Muscle of leg (tissue), 3 donors: ENCODE measurements at regions not wholly inside any gene's neighbourhood (a gene's known extent, or its start where the extent isn't known, plus 50 kb on each side); places are given as distances from the start of the nearest gene placed in this dataset.
"Not testable (repeated sequence)": the region's sequence is repeated elsewhere in the genome, so short reads cannot be mapped to it uniquely, and the experiment has no call there.

Experiments used
- DNase-seq: peaks from one replicate; pipeline ENCODE4 v3.0.0; 2013
- H3K27ac ChIP-seq: one replicate; pipeline ENCODE4 v1.5.1; 2013; ENCODE audit warnings: mild to moderate bottlenecking, low read length, control low read depth
- H3K27me3 ChIP-seq: one replicate; pipeline ENCODE4 v1.6.1; 2013; ENCODE audit warnings: low read length; ENCODE audit not compliant: control insufficient read depth, insufficient read depth
- H3K36me3 ChIP-seq: one replicate; pipeline ENCODE4 v1.6.1; 2013; ENCODE audit warnings: low read length; ENCODE audit not compliant: control insufficient read depth, insufficient read depth
- H3K4me1 ChIP-seq: one replicate; pipeline ENCODE4 v1.6.1; 2013; ENCODE audit warnings: low read length; ENCODE audit not compliant: control insufficient read depth, insufficient read depth
- H3K4me3 ChIP-seq: one replicate; pipeline ENCODE4 v1.5.1; 2013; ENCODE audit warnings: low read length, control low read depth
- H3K9me3 ChIP-seq: replicated peaks from 2 replicates; pipeline ENCODE4 v1.6.1; 2013; ENCODE audit warnings: low read depth, low read length; ENCODE audit not compliant: control insufficient read depth
- WGBS: methylation state at CpG from one replicate; pipeline ENCODE4 v1.1.5; 2013; ENCODE audit warnings: missing lambda C conversion rate; ENCODE audit not compliant: insufficient coverage; 5-methylcytosine and 5-hydroxymethylcytosine counted together

DNA sequence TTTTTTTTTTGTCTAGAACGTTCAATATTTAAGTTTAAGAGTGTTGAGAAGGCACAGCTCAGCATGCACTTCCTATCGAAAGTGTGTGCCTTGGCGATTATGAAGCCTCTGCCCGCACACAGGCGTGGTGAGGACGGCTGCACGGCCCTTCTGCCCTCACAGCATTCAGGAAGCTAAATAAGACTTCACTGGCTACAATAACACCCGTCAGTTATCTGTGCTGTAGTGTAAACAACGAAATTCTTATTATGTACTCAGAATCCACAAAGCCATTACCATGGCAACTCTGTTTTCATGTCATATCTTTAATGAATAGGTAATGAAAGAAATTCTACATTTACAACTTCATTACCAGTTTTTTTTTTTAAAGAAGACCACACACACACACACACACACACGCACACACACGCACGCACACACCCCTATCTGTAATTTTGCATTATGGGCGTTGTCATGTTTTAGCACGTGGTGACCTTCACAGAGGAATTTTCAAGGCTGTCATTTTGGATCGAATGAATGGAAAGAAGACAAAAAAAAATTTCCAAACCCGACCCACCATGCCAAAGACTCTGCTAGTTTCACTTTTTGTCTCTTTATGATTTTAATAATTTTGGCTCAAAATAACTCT is 254.8 kb upstream of the CTBP2 start:
- H3K4me3 ChIP-seq: no peak overlapping the region
- H3K27me3 ChIP-seq: peaks cover 3% of the 10 kb centered on the region
- no peak overlapping the region for H3K27ac ChIP-seq
- H3K4me1 ChIP-seq: no peaks in the 10 kb centered on the region
- peak; percentile 18 for DNase-seq
- peaks cover 3% of the 10 kb centered on the region for H3K9me3 ChIP-seq
- no peaks in the 10 kb centered on the region for H3K36me3 ChIP-seq
- WGBS: no CpG with 5 or more reads among the region's 16 CpGs

GRCh38 chr10:125411724-125412123 is 251.4 kb upstream of the CTBP2 start:
- Histone ChIP-seq H3K27me3 (no peaks in the 10 kb centered on the region), H3K4me1 (no peaks in the 10 kb centered on the region), H3K27ac (no peak overlapping the region), H3K4me3 (no peak overlapping the region), H3K36me3 (no peaks in the 10 kb centered on the region), H3K9me3 (no peaks in the 10 kb centered on the region)
- DNase-seq: no peak
- no CpG with 5 or more reads among the region's 2 CpGs for WGBS

DNA sequence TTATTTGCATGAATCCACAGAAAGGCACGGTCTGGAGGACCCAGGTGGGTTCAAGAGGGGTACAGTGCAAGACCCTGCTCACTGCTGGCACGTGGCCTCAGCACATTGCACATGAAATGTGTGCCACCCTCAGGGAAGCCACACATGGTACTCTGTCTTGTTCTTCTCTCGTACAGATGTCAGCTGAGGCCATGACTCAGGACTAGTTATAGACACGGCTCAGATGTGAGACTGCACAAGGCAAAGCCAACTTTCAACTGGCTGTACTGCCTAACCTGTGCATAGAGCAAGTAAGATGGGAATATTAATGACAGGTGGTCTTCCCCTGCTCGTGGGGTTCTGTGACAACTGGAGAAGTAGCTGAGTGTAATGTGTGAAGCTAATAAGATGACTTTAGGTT is 249.4 kb upstream of the CTBP2 start:
- no peak overlapping the region for H3K27ac ChIP-seq
- DNase-seq: no peak
- no peaks in the 10 kb centered on the region for H3K4me1 ChIP-seq
- no peaks in the 10 kb centered on the region for H3K9me3 ChIP-seq
- 74% methylated on average over 4 of the region's 5 CpGs for WGBS
- H3K27me3 ChIP-seq: no peaks in the 10 kb centered on the region
- H3K4me3 ChIP-seq: no peak overlapping the region
- H3K36me3 ChIP-seq: no peaks in the 10 kb centered on the region

GRCh38 chr10:125407557-125407956 is 247.2 kb upstream of the CTBP2 start:
- Histone ChIP-seq H3K27ac (no peak overlapping the region), H3K36me3 (no peaks in the 10 kb centered on the region)
- WGBS: 86% methylated on average over 1 of the region's 1 CpG

DNA sequence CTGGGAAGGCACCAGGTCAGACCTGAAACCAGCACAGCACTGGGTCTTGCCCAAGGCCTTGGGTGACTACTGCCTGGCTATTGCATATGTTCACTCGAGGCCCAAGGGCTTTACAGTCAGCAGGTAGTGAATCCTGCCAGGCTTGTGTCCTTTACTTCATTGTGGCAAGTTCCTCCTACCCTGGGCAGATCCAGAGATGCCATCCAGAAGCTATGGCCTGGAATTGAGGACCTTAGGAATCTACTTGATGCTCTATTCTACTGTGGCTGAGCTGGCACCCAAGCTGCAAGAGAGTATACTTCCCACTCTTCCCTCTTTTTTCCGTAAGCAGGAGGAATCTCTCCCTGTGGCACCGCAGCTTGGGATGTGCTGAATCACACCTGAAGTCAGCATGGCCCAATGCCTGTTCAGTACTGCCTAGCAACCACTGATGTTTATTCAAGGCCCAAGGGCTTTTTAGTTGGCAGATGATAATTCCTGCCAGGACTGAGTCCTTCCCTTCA is 246.7 kb upstream of the CTBP2 start:
- H3K36me3 ChIP-seq: no peaks in the 10 kb centered on the region
- H3K27ac ChIP-seq: no peak overlapping the region
- no peak overlapping the region for H3K4me3 ChIP-seq
- H3K27me3 ChIP-seq: no peaks in the 10 kb centered on the region
- WGBS: 83% methylated on average over 3 of the region's 3 CpGs
- H3K4me1 ChIP-seq: no peaks in the 10 kb centered on the region
- no peak for DNase-seq
- no peaks in the 10 kb centered on the region for H3K9me3 ChIP-seq

More at GRCh38 chr10:125407557-125407956, 247.2 kb upstream of the CTBP2 start:
- no peak for DNase-seq
- Histone ChIP-seq H3K27me3 (no peaks in the 10 kb centered on the region), H3K4me3 (no peak overlapping the region), H3K9me3 (no peaks in the 10 kb centered on the region), H3K4me1 (no peaks in the 10 kb centered on the region)

DNA sequence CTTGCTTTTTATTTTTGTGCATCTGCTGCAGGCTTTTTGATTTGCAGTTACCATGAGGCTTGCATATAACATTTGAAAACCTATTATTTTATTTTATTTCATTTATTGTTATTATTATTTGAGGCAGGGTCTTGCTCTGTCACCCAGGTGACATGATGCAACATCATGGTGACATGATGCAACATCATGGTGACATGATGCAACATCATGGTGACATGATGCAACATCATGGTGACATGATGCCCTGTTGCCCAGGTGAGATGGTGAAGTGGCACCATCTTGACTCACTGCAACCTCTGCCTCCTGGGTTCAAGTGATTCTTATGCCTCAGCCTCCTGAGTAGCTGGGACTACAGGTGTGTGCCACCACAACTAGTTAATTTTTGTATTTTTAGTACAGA is 244.5 kb upstream of the CTBP2 start:
- not testable (repeated sequence) for H3K4me3 ChIP-seq, DNase-seq, H3K36me3 ChIP-seq, H3K4me1 ChIP-seq, H3K9me3 ChIP-seq, H3K27ac ChIP-seq, H3K27me3 ChIP-seq

GRCh38 chr10:125401462-125401861 is 241.1 kb upstream of the CTBP2 start:
- no peaks in the 10 kb centered on the region for H3K9me3 ChIP-seq
- H3K27me3 ChIP-seq: no peaks in the 10 kb centered on the region
- no peak for DNase-seq
- no peaks in the 10 kb centered on the region for H3K36me3 ChIP-seq
- H3K4me3 ChIP-seq: no peak overlapping the region
- H3K4me1 ChIP-seq: no peaks in the 10 kb centered on the region
- no peak overlapping the region for H3K27ac ChIP-seq
- no CpG with 5 or more reads among the region's 2 CpGs for WGBS

GRCh38 chr10:125399289-125399688 is 238.9 kb upstream of the CTBP2 start:
- Histone ChIP-seq H3K4me3 (no peak overlapping the region), H3K9me3 (no peaks in the 10 kb centered on the region), H3K27ac (no peak overlapping the region), H3K4me1 (no peaks in the 10 kb centered on the region), H3K27me3 (no peaks in the 10 kb centered on the region), H3K36me3 (no peaks in the 10 kb centered on the region)
- no peak for DNase-seq
- 56% methylated on average over 1 of the region's 3 CpGs for WGBS

- Histone ChIP-seq H3K4me1 (no peaks in the 10 kb centered on the region), H3K27ac (no peak overlapping the region), H3K4me3 (no peak overlapping the region), H3K9me3 (no peaks in the 10 kb centered on the region), H3K27me3 (no peaks in the 10 kb centered on the region), H3K36me3 (no peaks in the 10 kb centered on the region)
- WGBS: no CpG with 5 or more reads among the region's 3 CpGs
- no peak for DNase-seq
Observed at GRCh38 chr10:125398270-125398669, 237.9 kb upstream of the CTBP2 start.

DNA sequence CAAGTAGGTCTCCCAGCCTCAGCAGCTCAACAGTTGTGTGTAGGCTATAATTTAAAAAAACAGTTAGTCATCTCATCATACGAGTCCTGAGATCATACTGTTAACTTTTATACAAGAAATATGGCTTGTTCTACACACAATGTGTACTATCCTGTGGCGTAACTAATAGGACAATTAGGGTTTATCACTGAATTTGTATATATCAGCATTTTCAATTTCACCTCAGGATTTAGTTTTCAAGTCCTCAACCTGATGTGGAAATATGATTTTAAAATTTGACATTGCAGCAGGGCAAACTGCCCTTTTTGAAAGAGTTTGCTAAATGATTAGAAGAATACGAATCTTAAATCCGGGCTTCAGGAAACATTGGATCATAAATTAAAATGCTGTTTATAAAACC is 237.2 kb upstream of the CTBP2 start:
- H3K4me1 ChIP-seq: no peaks in the 10 kb centered on the region
- no peak overlapping the region for H3K27ac ChIP-seq
- H3K36me3 ChIP-seq: no peaks in the 10 kb centered on the region
- no peaks in the 10 kb centered on the region for H3K9me3 ChIP-seq
- DNase-seq: no peak
- H3K27me3 ChIP-seq: no peaks in the 10 kb centered on the region
- H3K4me3 ChIP-seq: no peak overlapping the region
- WGBS: 92% methylated on average over 2 of the region's 4 CpGs

GRCh38 chr10:125396676-125397075 is 236.3 kb upstream of the CTBP2 start:
- H3K4me1 ChIP-seq: no peaks in the 10 kb centered on the region
- H3K9me3 ChIP-seq: no peaks in the 10 kb centered on the region
- peak; percentile 9 for DNase-seq
- H3K36me3 ChIP-seq: no peaks in the 10 kb centered on the region
- no peak overlapping the region for H3K4me3 ChIP-seq
- no peak overlapping the region for H3K27ac ChIP-seq
- no peaks in the 10 kb centered on the region for H3K27me3 ChIP-seq
